ENCODE measurements at regions not wholly inside any gene's neighbourhood (a gene's known extent, or its start where the extent isn't known, plus 50 kb on each side); places are given as distances from the start of the nearest gene placed in this dataset.

DNA sequence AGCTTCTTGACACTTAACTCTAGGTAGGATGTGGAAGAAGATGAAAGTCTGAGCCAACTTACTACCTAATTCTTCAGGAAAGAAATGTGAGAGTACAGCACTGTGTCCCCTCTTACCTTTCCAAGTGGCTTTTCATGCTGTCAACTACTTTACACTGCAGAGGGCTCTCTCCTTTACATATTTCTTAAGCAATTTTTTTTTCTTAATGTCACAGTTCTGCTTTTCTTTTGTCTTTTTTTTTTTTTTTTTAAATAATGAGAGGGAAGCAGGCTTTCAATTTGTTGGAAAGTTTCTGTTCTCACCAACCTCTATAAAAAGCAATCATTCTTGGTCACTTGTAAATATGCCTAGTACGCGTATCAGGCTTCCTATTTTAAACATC is 212.7 kb upstream of the MIR17HG start:
- TF ChIP-seq, protein P1, sequence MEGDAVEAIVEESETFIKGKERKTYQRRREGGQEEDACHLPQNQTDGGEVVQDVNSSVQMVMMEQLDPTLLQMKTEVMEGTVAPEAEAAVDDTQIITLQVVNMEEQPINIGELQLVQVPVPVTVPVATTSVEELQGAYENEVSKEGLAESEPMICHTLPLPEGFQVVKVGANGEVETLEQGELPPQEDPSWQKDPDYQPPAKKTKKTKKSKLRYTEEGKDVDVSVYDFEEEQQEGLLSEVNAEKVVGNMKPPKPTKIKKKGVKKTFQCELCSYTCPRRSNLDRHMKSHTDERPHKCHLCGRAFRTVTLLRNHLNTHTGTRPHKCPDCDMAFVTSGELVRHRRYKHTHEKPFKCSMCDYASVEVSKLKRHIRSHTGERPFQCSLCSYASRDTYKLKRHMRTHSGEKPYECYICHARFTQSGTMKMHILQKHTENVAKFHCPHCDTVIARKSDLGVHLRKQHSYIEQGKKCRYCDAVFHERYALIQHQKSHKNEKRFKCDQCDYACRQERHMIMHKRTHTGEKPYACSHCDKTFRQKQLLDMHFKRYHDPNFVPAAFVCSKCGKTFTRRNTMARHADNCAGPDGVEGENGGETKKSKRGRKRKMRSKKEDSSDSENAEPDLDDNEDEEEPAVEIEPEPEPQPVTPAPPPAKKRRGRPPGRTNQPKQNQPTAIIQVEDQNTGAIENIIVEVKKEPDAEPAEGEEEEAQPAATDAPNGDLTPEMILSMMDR (IDR thresholded peaks at IDR 0.05) = no peak
- no peak for TF ChIP-seq POLR2A (IDR thresholded peaks at IDR 0.05)
